GM23338 (cell line): ENCODE measurements at regions not wholly inside any gene's neighbourhood (a gene's known extent, or its start where the extent isn't known, plus 50 kb on each side); places are given as distances from the start of the nearest gene placed in this dataset.

Experiments
- ATAC-seq: fragments of 200-7000 bp; cut with Tn5 transposase; 3 replicates; pipeline ENCODE4 v1.9.1; 2020
- DNase-seq: peaks from one replicate; pipeline ENCODE4 v3.0.0-alpha.2; 2015; ENCODE audit warnings: low spot score
- H2AFZ ChIP-seq: fragments of 200-600 bp; sonication (generic); 2 replicates; pipeline ENCODE4 v1.8.0; 2016; ENCODE audit warnings: antibody characterized with exemption, mild to moderate bottlenecking, moderate library complexity
- H3F3A ChIP-seq: fragments of 200-600 bp; sonication (generic); replicated peaks from 2 replicates; pipeline ENCODE4 v1.8.0; 2017; ENCODE audit warnings: antibody characterized with exemption, mixed run types, low read depth
- H3K27ac ChIP-seq: fragments of 200-600 bp; sonication (generic); 2 replicates; pipeline ENCODE4 v1.6.1; 2016; ENCODE audit warnings: low read depth
- H3K27me3 ChIP-seq: fragments of 200-600 bp; sonication (generic); 2 replicates; pipeline ENCODE4 v1.8.0; 2016; ENCODE audit warnings: mild to moderate bottlenecking, mixed run types, moderate library complexity; ENCODE audit not compliant: insufficient read depth
- H3K36me3 ChIP-seq: fragments of 200-600 bp; sonication (generic); 2 replicates; pipeline ENCODE4 v1.8.0; 2016; ENCODE audit warnings: mild to moderate bottlenecking; ENCODE audit not compliant: insufficient read depth
- H3K4me1 ChIP-seq: fragments of 200-600 bp; sonication (generic); 2 replicates; pipeline ENCODE4 v1.8.0; 2016; ENCODE audit warnings: mild to moderate bottlenecking, moderate library complexity; ENCODE audit not compliant: insufficient read depth
- H3K4me2 ChIP-seq: fragments of 200-600 bp; sonication (generic); 2 replicates; pipeline ENCODE4 v1.7.1; 2017; ENCODE audit warnings: mixed run types
- H3K4me3 ChIP-seq: fragments of 200-600 bp; sonication (generic); 2 replicates; pipeline ENCODE4 v1.6.1; 2016; ENCODE audit warnings: mixed run types
- H3K79me2 ChIP-seq: fragments of 200-600 bp; sonication (generic); replicated peaks from 2 replicates; pipeline ENCODE4 v1.8.0; 2017; ENCODE audit warnings: mild to moderate bottlenecking; ENCODE audit not compliant: insufficient read depth
- H3K9me2 ChIP-seq: fragments of 200-600 bp; sonication (generic); 2 replicates; pipeline ENCODE4 v1.8.0; 2017; ENCODE audit not compliant: insufficient read depth
- H4K20me1 ChIP-seq: fragments of 200-600 bp; sonication (generic); replicated peaks from 2 replicates; pipeline ENCODE4 v1.8.0; 2017; ENCODE audit warnings: mild to moderate bottlenecking; ENCODE audit not compliant: insufficient read depth
- H3K27ac Mint-ChIP-seq: 2 replicates; pipeline ENCODE4 v1.8.0; 2020; ENCODE audit warnings: inconsistent platforms, mild to moderate bottlenecking, moderate library complexity, mixed read lengths
- H3K27me3 Mint-ChIP-seq: 3 replicates; pipeline ENCODE4 v1.8.0; 2022; ENCODE audit warnings: low read depth, mild to moderate bottlenecking, moderate library complexity, mixed read lengths, inconsistent platforms; ENCODE audit not compliant: insufficient read depth, poor library complexity
- H3K36me3 Mint-ChIP-seq: 3 replicates; pipeline ENCODE4 v1.8.0; 2021; ENCODE audit warnings: low read depth, mild to moderate bottlenecking, inconsistent platforms, moderate library complexity, mixed read lengths
- H3K4me1 Mint-ChIP-seq: 3 replicates; pipeline ENCODE4 v1.8.0; 2020; ENCODE audit warnings: mild to moderate bottlenecking, inconsistent platforms, mixed read lengths
- H3K4me3 Mint-ChIP-seq: 3 replicates; pipeline ENCODE4 v1.8.0; 2021; ENCODE audit warnings: moderate library complexity, mild to moderate bottlenecking, inconsistent platforms, mixed read lengths
- H3K9me3 Mint-ChIP-seq: 3 replicates; pipeline ENCODE4 v1.8.0; 2020; ENCODE audit warnings: moderate library complexity, mild to moderate bottlenecking, inconsistent platforms, mixed read lengths
- CREB1 ChIP-seq: fragments of 250-450 bp; sonication (Bioruptor Pico); IDR thresholded peaks from 2 replicates; pipeline ENCODE4 v1.5.0; 2020; ENCODE audit warnings: low read depth, mild to moderate bottlenecking, moderate library complexity
- CTCF ChIP-seq, 2 experiments: fragments of 200-600 bp in 1 of 2; sonication (generic) in 1 of 2; conservative IDR thresholded peaks; 2 replicates each; pipeline versions ENCODE4 v1.5.1 to v1.6.1; 2016 to 2017; ENCODE audit warnings: antibody characterized with exemption in 2 of 2, low read depth in 2 of 2, mild to moderate bottlenecking in 2 of 2, moderate library complexity in 1 of 2
- ETS1 ChIP-seq: IDR thresholded peaks from 2 replicates; pipeline ENCODE4 v1.6.1; 2016; ENCODE audit warnings: antibody characterized with exemption
- EZH2 ChIP-seq: fragments of 200-600 bp; sonication (generic); IDR thresholded peaks from one replicate; pipeline ENCODE4 v1.8.0; 2017; ENCODE audit warnings: antibody characterized with exemption, mild to moderate bottlenecking, low read depth; ENCODE audit not compliant: unreplicated experiment
- EZH2phosphoT487 ChIP-seq: fragments of 200-600 bp; sonication (generic); IDR thresholded peaks from one replicate; pipeline ENCODE4 v1.8.1; 2018; ENCODE audit warnings: antibody characterized with exemption; ENCODE audit not compliant: unreplicated experiment
- JUNB ChIP-seq: IDR thresholded peaks from one replicate; pipeline ENCODE4 v1.6.1; 2016; ENCODE audit warnings: antibody characterized with exemption; ENCODE audit not compliant: unreplicated experiment
- NANOG ChIP-seq: IDR thresholded peaks from 2 replicates; pipeline ENCODE4 v1.6.1; 2016; ENCODE audit warnings: antibody characterized with exemption, borderline replicate concordance
- POLR2AphosphoS5 ChIP-seq: IDR thresholded peaks from 2 replicates; pipeline ENCODE4 v1.6.1; 2016; ENCODE audit warnings: antibody characterized with exemption, low read depth
- REST ChIP-seq: IDR thresholded peaks from one replicate; pipeline ENCODE4 v1.6.1; 2018; ENCODE audit warnings: antibody characterized with exemption; ENCODE audit not compliant: unreplicated experiment
- STAT1 ChIP-seq: IDR thresholded peaks from one replicate; pipeline ENCODE4 v1.6.1; 2016; ENCODE audit warnings: antibody characterized with exemption; ENCODE audit not compliant: unreplicated experiment
- ZNF114 ChIP-seq: fragments of 250-450 bp; sonication (Bioruptor Pico); IDR thresholded peaks from 2 replicates; pipeline ENCODE4 v1.5.0; 2020; ENCODE audit warnings: mild to moderate bottlenecking, moderate library complexity
- ZNF331 ChIP-seq: fragments of 250-450 bp; sonication (Bioruptor Pico); IDR thresholded peaks from 2 replicates; pipeline ENCODE4 v1.5.0; 2020; ENCODE audit warnings: low read depth, mild to moderate bottlenecking, moderate library complexity
- ZNF462 ChIP-seq: fragments of 250-450 bp; sonication (Bioruptor Pico); IDR thresholded peaks from 2 replicates; pipeline ENCODE4 v1.5.0; 2020; ENCODE audit warnings: mild to moderate bottlenecking, moderate library complexity

- Histone ChIP-seq H2AFZ (no peak overlapping the region), H3K79me2 (no peaks in the 10 kb centered on the region), H3K4me3 (no peak overlapping the region), H3K9me2 (0 out of 2 replicates have a peak, but pooled peaks cover 4% of the 10 kb centered on the region), H4K20me1 (no peaks in the 10 kb centered on the region), H3K27me3 (no peaks in the 10 kb centered on the region), H3F3A (no peaks in the 10 kb centered on the region), H3K4me2 (no peak overlapping the region), H3K27ac (no peak overlapping the region), H3K4me1 (no peaks in the 10 kb centered on the region), H3K36me3 (peaks cover 21% of the 10 kb centered on the region)
- TF ChIP-seq EZH2phosphoT487 (no peak), NANOG (no peak), REST (no peak), ETS1 (no peak), POLR2AphosphoS5 (no peak), JUNB (no peak), ZNF462 (CRISPR knock-in tag) (no peak), CREB1 (CRISPR knock-in tag) (no peak), EZH2 (no peak), ZNF331 (CRISPR knock-in tag) (no peak), ZNF114 (CRISPR knock-in tag) (no peak), CTCF (conservative IDR thresholded peaks at IDR 0.05; ENCODE audit: low read depth in 2 of 2) (no peak), STAT1 (no peak)
- H3K9me3 Mint-ChIP-seq: peaks cover 42% of the 10 kb centered on the region
- no peak for DNase-seq
- H3K4me1 Mint-ChIP-seq: no peaks in the 10 kb centered on the region
- peaks cover 11% of the 10 kb centered on the region; the same call in 2 of the 3 replicates for H3K36me3 Mint-ChIP-seq
- no peak overlapping the region for H3K27ac Mint-ChIP-seq
- no peak overlapping the region for H3K4me3 Mint-ChIP-seq
- no peak for ATAC-seq
- no peaks in the 10 kb centered on the region for H3K27me3 Mint-ChIP-seq
Observed at GRCh38 chr1:166716620-166717019, 122.7 kb upstream of the POGK start.
